Renal cortex interstitium (tissue), 11 donors: ENCODE measurements at regions not wholly inside any gene's neighbourhood (a gene's known extent, or its start where the extent isn't known, plus 50 kb on each side); places are given as distances from the start of the nearest gene placed in this dataset.
A peak's percentile ranks its signal among the peaks of the same experiment; 100 is the strongest.

Experiments
- DNase-seq, 11 donors: peaks; one replicate each; pipeline ENCODE4 v3.0.0-alpha.2; 2013; ENCODE audit warnings: low read depth in 9 of 11, low spot score in 4 of 11; ENCODE audit errors: extremely low read depth in 1 of 11

DNA sequence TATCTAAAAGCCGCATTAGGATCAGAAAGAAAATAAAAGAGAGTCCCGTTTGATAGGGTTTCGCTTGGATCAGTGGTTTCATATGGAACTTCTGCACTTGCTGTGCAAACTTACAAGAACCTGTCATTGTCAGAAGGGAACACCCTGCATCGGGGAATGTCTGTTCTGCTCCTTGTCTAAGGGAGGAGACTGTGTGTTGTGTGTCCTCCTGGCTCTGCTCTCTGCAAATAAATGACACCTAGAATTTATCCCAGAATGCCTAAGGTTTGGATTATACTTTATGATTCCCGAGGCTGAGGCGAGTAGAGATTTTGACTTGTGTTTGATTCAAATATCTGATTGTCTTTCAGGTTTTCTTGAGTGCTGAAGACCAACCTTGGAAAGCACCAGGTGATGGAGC is 785.1 kb downstream of the GALR1 start:
- DNase-seq: no peak

DNA sequence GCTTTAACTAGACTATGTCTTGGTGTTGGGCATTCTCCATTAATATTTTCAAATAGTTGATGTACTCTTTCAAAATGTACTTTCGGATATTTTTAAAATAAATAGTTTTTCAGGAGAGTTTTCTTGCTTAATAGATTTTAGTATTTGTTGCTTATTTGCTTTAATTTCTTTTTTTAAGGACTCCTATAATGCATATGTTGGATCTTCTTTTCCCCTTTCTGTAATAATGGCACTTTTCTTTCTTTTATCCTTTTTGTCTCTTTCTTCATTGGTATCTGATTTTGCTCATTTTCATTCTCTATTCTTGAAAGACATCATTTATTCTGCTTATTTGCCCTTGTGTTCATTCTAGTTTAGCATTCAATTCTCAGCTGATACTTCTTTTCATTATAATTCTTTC is 791.6 kb downstream of the GALR1 start:
- no peak for DNase-seq

DNA sequence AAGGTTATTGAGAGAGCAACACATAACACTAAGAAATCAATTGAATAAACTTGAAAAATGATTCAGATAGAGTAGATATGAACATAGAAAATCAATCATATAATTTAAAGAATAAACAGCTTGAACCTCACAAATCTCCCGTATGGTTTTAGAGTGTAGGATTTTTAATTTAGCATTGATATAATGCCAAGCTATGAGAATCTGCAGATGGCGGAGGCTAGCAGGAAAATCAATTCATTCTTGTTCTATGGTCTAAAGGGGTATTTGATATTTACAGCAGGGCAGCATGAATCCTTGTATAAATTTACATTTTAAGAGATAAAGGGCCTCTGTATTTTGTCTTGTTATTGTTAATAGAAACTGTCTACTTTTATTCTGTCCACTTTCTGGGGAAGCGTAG is 797.0 kb downstream of the GALR1 start:
- no peak for DNase-seq

- DNase-seq: no peak
These were observed 799.6 kb downstream of the GALR1 start for GRCh38 chr18:78049281-78049680.

DNA sequence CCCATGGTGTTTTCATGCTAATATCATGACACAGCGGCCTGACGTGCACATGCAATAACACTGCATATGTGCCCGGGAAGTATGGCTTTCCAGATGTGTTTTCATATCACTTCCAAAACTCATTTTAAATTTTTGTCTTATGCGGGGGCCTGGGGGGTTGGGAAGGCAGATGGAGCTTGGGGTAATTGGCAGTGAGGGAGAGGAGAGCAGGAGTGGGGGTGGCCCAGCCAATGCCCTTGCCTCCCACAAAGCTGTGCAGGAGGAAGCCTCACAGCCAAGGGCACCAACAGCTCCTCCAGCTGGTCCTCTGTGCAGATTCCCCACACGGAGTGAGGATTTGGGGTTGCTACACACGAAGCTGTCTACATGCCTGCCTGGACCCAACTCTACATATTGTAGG is 805.2 kb downstream of the GALR1 start:
- no peak for DNase-seq

- DNase-seq: no peak
These were observed 806.4 kb downstream of the GALR1 start for GRCh38 chr18:78056011-78056410.

DNA sequence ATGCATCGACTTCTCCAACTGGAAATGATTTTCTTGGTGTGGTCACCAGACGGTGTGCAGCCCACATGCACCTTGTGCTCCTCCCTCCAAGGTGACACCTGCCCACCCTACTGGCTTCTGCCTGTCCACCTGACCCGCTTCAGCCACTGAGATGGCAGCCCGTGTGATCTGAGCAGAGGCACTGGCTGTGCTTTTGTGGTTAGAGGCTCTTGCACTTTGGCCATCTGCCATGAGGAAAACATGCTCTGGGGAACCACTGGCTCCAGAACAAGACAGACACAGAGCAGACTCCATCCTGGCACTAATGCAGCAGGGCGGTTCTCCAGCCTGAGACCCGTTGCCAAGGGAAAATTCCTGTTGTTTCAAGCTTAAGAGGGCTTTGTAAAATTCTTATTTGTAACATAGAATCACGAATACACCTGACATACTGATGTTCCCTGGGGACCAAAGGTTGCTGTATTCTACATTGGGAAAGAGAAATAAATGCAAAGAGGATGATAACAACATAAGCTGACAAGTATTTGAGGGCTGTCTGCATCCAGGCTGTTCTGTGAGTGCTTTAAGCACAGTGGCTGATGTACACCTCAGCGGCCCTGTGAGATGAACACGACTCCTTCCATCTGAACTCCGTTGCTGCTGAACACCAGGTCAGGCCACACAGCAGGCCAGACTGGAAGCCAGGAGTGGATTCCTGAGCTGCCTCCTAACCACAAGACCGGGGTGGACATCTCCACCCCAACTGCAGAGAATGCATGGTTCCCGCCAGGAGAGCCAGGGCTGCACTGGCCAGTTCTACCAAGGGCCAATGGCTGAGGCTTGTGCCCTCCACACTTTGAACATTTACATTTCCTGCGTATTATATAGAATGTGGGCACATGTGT is 820.4 kb downstream of the GALR1 start:
- no peak for DNase-seq

- no peak for DNase-seq
These were observed 821.6 kb downstream of the GALR1 start for GRCh38 chr18:78071166-78071710.

DNA sequence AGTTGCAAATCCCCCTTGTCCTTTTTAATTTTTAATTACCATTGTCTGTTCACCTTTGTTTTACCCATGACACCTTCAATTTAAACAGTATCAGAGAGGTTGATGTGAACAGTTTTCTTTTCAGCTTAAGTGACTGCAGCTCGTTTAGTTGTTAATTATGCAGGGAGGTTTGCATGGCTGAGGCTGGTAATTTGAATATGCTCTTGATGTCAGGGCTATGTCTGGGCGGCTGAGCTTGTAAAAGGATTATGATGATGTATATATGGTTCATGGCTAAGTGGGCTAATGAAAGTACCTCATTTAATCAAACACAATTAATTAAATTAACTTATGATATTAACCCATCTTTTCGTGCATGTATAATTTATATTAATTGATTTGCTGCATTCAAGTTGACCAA is 822.1 kb downstream of the GALR1 start:
- no peak for DNase-seq

DNA sequence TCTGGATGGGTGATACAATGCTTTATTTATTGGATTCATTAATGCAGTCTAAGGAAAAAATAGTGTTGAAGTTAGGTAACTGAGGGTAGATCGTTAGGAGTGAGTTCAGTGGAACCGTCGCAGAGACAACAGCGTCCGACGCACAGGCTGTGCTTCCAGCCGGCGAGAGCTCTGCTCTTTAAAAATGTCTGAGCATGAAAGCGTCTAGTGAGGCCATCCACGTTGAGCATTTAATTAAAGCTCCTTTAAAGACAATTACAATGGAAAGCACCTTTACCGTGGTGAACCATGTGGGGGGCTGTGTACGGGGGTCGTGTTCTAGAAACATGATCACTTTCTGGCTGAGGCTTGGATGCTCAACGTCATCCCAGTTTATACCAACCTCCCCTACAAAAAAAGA is 822.7 kb downstream of the GALR1 start:
- no peak for DNase-seq

GRCh38 chr18:78073275-78073674 is 823.6 kb downstream of the GALR1 start:
- DNase-seq: peak in 4 of 11 donors; percentile 18 to 26 (median 22)

- no peak for DNase-seq
These were observed 824.9 kb downstream of the GALR1 start for GRCh38 chr18:78074400-78075020.

DNA sequence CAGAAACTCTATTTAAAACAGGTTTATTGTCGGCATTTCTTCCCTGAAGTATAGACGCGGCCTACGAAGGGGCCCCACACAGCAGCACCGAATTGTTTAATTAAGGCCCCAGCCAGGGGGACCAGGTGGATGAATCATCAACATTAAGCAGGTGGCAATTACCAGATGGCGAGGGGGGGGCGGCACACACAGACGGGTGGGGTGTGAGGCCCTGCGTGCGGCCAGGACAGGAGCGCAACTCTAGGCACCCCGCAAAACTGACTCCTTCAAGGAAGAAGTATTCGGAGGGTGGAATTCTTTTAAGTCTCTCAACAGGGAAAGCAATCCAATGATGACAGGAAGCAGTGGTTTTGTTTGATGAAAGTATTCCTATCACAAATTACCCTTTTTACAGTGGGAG is 830.4 kb downstream of the GALR1 start:
- DNase-seq: no peak

GRCh38 chr18:78080761-78081160 is 831.1 kb downstream of the GALR1 start:
- DNase-seq: no peak

DNA sequence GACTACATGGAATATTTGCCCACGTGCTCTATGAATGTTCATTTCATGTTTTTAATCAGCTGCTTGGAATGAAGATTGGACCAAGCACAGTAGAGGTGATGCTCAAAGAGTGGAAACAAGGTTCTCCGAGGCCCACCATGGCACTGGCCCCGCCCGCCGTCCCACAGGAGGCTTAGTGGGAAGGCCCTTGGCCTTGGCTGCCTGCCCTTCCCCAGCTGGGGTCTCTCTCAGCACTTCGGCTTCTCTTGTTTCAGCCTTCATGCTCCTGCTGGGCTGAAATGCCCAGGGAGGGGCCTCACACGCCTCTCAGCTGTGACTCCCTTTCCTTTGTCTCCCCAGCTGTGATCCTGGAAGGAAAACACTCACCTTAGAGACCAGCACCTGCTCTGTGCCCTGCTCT is 833.2 kb downstream of the GALR1 start:
- DNase-seq: no peak

DNA sequence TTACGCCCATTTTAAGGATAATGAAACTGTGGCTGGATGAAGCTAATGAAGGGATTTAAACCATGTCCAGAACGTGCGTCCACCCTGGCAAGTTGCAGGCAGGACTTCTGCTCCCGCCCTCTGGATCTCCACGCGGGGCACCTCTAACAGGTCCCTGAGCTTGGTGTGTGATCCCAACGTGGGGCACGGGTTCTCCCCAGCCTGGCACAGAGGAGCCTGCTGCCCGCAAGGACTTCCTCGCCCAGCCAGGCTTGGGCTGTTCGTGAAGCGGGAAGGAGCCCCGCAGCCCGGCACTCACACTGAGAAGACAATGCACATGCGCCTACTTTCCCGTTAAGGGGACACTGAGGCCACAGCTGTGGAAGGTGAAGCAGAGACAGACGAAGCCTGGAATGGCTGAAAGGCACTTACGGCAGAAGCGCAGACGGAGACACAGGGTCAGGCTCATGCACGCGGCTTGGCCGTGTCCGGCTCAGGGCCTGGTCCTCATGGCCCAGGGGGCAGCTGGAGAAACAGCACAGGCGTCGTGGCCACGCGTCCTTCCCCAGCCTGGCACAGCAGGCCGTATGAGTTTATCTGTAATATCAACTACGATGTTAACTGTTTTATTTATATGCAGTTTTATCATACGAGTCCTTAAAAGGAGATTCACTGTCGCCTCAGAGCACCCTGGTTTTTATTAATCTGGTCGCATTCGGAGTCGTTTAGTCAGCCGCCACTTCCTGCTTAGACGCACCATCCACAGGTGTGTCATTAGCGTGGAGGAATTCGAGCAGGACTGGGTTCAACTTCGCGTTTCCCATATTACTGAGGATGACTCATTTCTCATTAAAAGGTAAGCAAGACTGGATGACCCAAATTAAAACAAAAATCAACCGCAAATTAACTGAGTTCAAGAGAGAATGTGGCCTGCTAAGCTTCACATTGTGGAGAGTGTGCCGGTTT is 835.9 kb downstream of the GALR1 start:
- DNase-seq: no peak

- no peak for DNase-seq
These were observed 837.3 kb downstream of the GALR1 start for GRCh38 chr18:78086931-78087330.

GRCh38 chr18:78087338-78087737 is 837.7 kb downstream of the GALR1 start:
- DNase-seq: no peak

GRCh38 chr18:78090584-78090983 is 840.9 kb downstream of the GALR1 start:
- DNase-seq: no peak
